A549 (cell line): ENCODE measurements at regions not wholly inside any gene's neighbourhood (a gene's known extent, or its start where the extent isn't known, plus 50 kb on each side); places are given as distances from the start of the nearest gene placed in this dataset.

Experiments
- ATAC-seq, 2 experiments: fragments of 200-7000 bp in 1 of 2; fragments of >200 bp in 1 of 2; cut with Nextera tagmentation in 1 of 2; cut with Tn5 transposase in 1 of 2; 3 replicates each; pipeline versions ENCODE4 v1.8.0 to v1.9.1; 2018 to 2020; ENCODE audit warnings: mild to moderate bottlenecking in 1 of 2, moderate library complexity in 1 of 2
- CTCF ChIA-PET: fragments of 300-600 bp; sonication (Branson Sonifier 250); formaldehyde crosslinking; extraction: SDS; loops from one replicate; lab custom pipeline; 2021; ENCODE audit warnings: antibody characterized with exemption, inconsistent platforms; lab: Yijun Ruan, JAX
- POLR2A ChIA-PET: fragments of 350-600 bp; formaldehyde crosslinking; extraction: SDS; loops from one replicate; lab custom pipeline; 2021; ENCODE audit warnings: antibody characterized with exemption, inconsistent platforms; lab: Yijun Ruan, JAX
- DNase-seq, 2 experiments: peaks; one replicate each; pipeline versions ENCODE4 v3.0.0 to v3.0.0-alpha.2; 2011 to 2016; ENCODE audit warnings: low read depth in 1 of 2, low spot score in 1 of 2
- FAIRE-seq: peaks from 2 replicates; lab custom pipeline; 2011; peaks lifted over from hg19 to GRCh38; lab: Jason Lieb, UNC
- H3K27ac ChIP-seq, 2 experiments: fragments of >200 bp; sonication (Bioruptor Twin); formaldehyde crosslinking; 3 replicates each; pipeline ENCODE4 v1.5.1; 2016 to 2017
- H3K4me1 ChIP-seq: fragments of >200 bp; sonication (Bioruptor Twin); formaldehyde crosslinking; 3 replicates; pipeline ENCODE4 v1.6.1; 2016
- H3K4me2 ChIP-seq: fragments of >200 bp; sonication (Bioruptor Twin); formaldehyde crosslinking; 3 replicates; pipeline ENCODE4 v1.6.1; 2016
- H3K4me3 ChIP-seq: fragments of >200 bp; sonication (Bioruptor Twin); formaldehyde crosslinking; 3 replicates; pipeline ENCODE4 v1.5.1; 2016
- H3K9me3 ChIP-seq: fragments of >200 bp; sonication (Bioruptor Twin); formaldehyde crosslinking; 3 replicates; pipeline ENCODE4 v1.6.1; 2016
- ATOH8 ChIP-seq: fragments of 250-450 bp; sonication (Bioruptor Pico); IDR thresholded peaks from 2 replicates; pipeline ENCODE4 v1.5.0; 2020; ENCODE audit warnings: low read depth, mild to moderate bottlenecking, moderate library complexity
- BHLHE40 ChIP-seq: IDR thresholded peaks from 2 replicates; pipeline ENCODE4 v1.6.1; 2012; ENCODE audit warnings: low read depth, low read length, inconsistent platforms
- EP300 ChIP-seq, 2 experiments: fragments of >200 bp; sonication (Bioruptor Twin); formaldehyde crosslinking; IDR thresholded peaks; 2 replicates in 1 of 2; 3 replicates in 1 of 2; pipeline ENCODE4 v1.6.1; 2016 to 2017
- FOSB ChIP-seq: fragments of 250-450 bp; sonication (Bioruptor Pico); IDR thresholded peaks from 2 replicates; pipeline ENCODE4 v1.5.0; 2020; ENCODE audit warnings: mild to moderate bottlenecking, moderate library complexity
- FOXS1 ChIP-seq: fragments of 250-450 bp; sonication (Bioruptor Pico); IDR thresholded peaks from 2 replicates; pipeline ENCODE4 v1.5.0; 2020; ENCODE audit warnings: mild to moderate bottlenecking, moderate library complexity
- GATA3 ChIP-seq: IDR thresholded peaks from 2 replicates; pipeline ENCODE4 v1.6.1; 2012; ENCODE audit warnings: borderline replicate concordance
- HEYL ChIP-seq: fragments of 250-450 bp; sonication (Bioruptor Pico); IDR thresholded peaks from 2 replicates; pipeline ENCODE4 v1.8.0; 2021; ENCODE audit warnings: mild to moderate bottlenecking, moderate library complexity
- HOXB13 ChIP-seq: fragments of 250-450 bp; sonication (Bioruptor Pico); IDR thresholded peaks from 2 replicates; pipeline ENCODE4 v1.5.0; 2020; ENCODE audit warnings: low read depth, mild to moderate bottlenecking, moderate library complexity
- HOXB5 ChIP-seq: fragments of 250-450 bp; sonication (Bioruptor Pico); IDR thresholded peaks from 2 replicates; pipeline ENCODE4 v1.5.0; 2020; ENCODE audit warnings: mild to moderate bottlenecking, moderate library complexity
- JUN ChIP-seq, 2 experiments: fragments of >200 bp; sonication (Bioruptor Twin); formaldehyde crosslinking; IDR thresholded peaks; 2 replicates in 1 of 2; 3 replicates in 1 of 2; pipeline ENCODE4 v1.6.1; 2016 to 2017
- KDM1A ChIP-seq: fragments of 200-600 bp; sonication (generic); IDR thresholded peaks from 2 replicates; pipeline ENCODE4 v1.6.1; 2016; ENCODE audit warnings: low read depth, mild to moderate bottlenecking
- KDM5A ChIP-seq: fragments of 200-600 bp; sonication (generic); IDR thresholded peaks from 2 replicates; pipeline ENCODE4 v1.6.1; 2016; ENCODE audit warnings: antibody characterized with exemption, mild to moderate bottlenecking
- MAX ChIP-seq: IDR thresholded peaks from 2 replicates; pipeline ENCODE4 v1.6.1; 2012
- MYC ChIP-seq: IDR thresholded peaks from 2 replicates; pipeline ENCODE4 v1.6.1; 2012; ENCODE audit warnings: mild to moderate bottlenecking, inconsistent platforms, low read length, improper control_type of control experiment, borderline replicate concordance
- NFE2L2 ChIP-seq: fragments of 150-350 bp; conservative IDR thresholded peaks from 2 replicates; pipeline ENCODE4 v1.6.1; 2014; ENCODE audit warnings: low read length
- NPAS2 ChIP-seq: fragments of 250-450 bp; sonication (Bioruptor Pico); IDR thresholded peaks from 2 replicates; pipeline ENCODE4 v1.8.0; 2022; ENCODE audit warnings: mild to moderate bottlenecking, moderate library complexity, borderline replicate concordance
- RARB ChIP-seq: fragments of 250-450 bp; sonication (Bioruptor Pico); IDR thresholded peaks from 2 replicates; pipeline ENCODE4 v1.8.0; 2021; ENCODE audit warnings: mild to moderate bottlenecking, moderate library complexity
- USF2 ChIP-seq: fragments of 450-650 bp; IDR thresholded peaks from 2 replicates; pipeline ENCODE4 v1.6.1; 2014; ENCODE audit warnings: antibody characterized with exemption
- ZC3H11A ChIP-seq: fragments of 450-650 bp; IDR thresholded peaks from 2 replicates; pipeline ENCODE4 v1.6.1; 2014; ENCODE audit warnings: antibody characterized with exemption, mild to moderate bottlenecking
- ZFP36 ChIP-seq: fragments of 450-650 bp; IDR thresholded peaks from 2 replicates; pipeline ENCODE4 v1.6.1; 2014; ENCODE audit warnings: borderline replicate concordance; ENCODE audit not compliant: partially characterized antibody
- ZSCAN20 ChIP-seq: fragments of 250-450 bp; sonication (Bioruptor Pico); IDR thresholded peaks from 2 replicates; pipeline ENCODE4 v1.8.0; 2022; ENCODE audit warnings: mild to moderate bottlenecking, moderate library complexity
- WGBS: methylation state at CpG from one replicate; pipeline ENCODE4 v1.1.6; 2017; ENCODE audit errors: missing lambda C conversion rate; 5-methylcytosine and 5-hydroxymethylcytosine counted together
- TF ChIP-seq, protein P1 (sequence below): fragments of >200 bp; sonication (Bioruptor Twin); formaldehyde crosslinking; IDR thresholded peaks from 3 replicates; pipeline ENCODE4 v1.5.1; 2016
- TF ChIP-seq, protein P2 (sequence below): fragments of >200 bp; sonication (Bioruptor Twin); formaldehyde crosslinking; IDR thresholded peaks from 2 replicates; pipeline ENCODE4 v1.6.1; 2016

- H3K4me2 ChIP-seq, result no peak overlapping the region
- no peaks in the 10 kb centered on the region for H3K4me1 ChIP-seq
- ChIA-PET CTCF (no interaction called here), POLR2A (no interaction called here)
- TF ChIP-seq FOSB (CRISPR knock-in tag) (no peak), RARB (no peak), FOXS1 (CRISPR knock-in tag) (no peak), KDM1A (no peak), ZC3H11A (no peak), USF2 (no peak), NPAS2 (CRISPR knock-in tag) (no peak), BHLHE40 (no peak), GATA3 (no peak), JUN (IDR thresholded peaks at IDR 0.05) (no peak), ZFP36 (no peak), MAX (no peak), EP300 (IDR thresholded peaks at IDR 0.05) (no peak)
- TF ChIP-seq, protein P1, sequence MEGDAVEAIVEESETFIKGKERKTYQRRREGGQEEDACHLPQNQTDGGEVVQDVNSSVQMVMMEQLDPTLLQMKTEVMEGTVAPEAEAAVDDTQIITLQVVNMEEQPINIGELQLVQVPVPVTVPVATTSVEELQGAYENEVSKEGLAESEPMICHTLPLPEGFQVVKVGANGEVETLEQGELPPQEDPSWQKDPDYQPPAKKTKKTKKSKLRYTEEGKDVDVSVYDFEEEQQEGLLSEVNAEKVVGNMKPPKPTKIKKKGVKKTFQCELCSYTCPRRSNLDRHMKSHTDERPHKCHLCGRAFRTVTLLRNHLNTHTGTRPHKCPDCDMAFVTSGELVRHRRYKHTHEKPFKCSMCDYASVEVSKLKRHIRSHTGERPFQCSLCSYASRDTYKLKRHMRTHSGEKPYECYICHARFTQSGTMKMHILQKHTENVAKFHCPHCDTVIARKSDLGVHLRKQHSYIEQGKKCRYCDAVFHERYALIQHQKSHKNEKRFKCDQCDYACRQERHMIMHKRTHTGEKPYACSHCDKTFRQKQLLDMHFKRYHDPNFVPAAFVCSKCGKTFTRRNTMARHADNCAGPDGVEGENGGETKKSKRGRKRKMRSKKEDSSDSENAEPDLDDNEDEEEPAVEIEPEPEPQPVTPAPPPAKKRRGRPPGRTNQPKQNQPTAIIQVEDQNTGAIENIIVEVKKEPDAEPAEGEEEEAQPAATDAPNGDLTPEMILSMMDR, result no peak
- no peak for FAIRE-seq
- no peak for DNase-seq
- no peak overlapping the region for H3K27ac ChIP-seq
- ATAC-seq, result no peak
- WGBS, result 18% methylated on average over 4 of the region's 4 CpGs
- H3K4me3 ChIP-seq, result no peak overlapping the region
- H3K9me3 ChIP-seq, result no peaks in the 10 kb centered on the region
Observed at GRCh38 chr4:60314416-60314815, 885.7 kb upstream of the ADGRL3 start.

GRCh38 chr4:60315586-60315985, 884.5 kb upstream of the ADGRL3 start:
- H3K4me1 ChIP-seq, result no peaks in the 10 kb centered on the region
- no peak for FAIRE-seq
- ChIA-PET POLR2A (no interaction called here), CTCF (no interaction called here)
- no peaks in the 10 kb centered on the region for H3K9me3 ChIP-seq
- 0% methylated on average over 2 of the region's 2 CpGs for WGBS
- no peak overlapping the region for H3K4me3 ChIP-seq
- DNase-seq, result no peak
- H3K4me2 ChIP-seq, result no peak overlapping the region
- ATAC-seq, result no peak
- no peak overlapping the region for H3K27ac ChIP-seq
- TF ChIP-seq KDM5A, result no peak
- no peak for TF ChIP-seq HOXB5
- no peak for TF ChIP-seq EP300 (IDR thresholded peaks at IDR 0.05)
- no peak for TF ChIP-seq HEYL
- TF ChIP-seq MYC, result no peak
- TF ChIP-seq MAX, result no peak
- TF ChIP-seq NPAS2 (CRISPR knock-in tag), result no peak
- no peak for TF ChIP-seq ATOH8
- TF ChIP-seq ZSCAN20, result no peak
- no peak for TF ChIP-seq NFE2L2
- no peak for TF ChIP-seq HOXB13
- no peak for TF ChIP-seq FOSB (CRISPR knock-in tag)
- no peak for TF ChIP-seq ZC3H11A
- TF ChIP-seq, protein P2, sequence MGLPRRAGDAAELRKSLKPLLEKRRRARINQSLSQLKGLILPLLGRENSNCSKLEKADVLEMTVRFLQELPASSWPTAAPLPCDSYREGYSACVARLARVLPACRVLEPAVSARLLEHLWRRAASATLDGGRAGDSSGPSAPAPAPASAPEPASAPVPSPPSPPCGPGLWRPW, result no peak
